ENCODE measurements at regions not wholly inside any gene's neighbourhood (a gene's known extent, or its start where the extent isn't known, plus 50 kb on each side); places are given as distances from the start of the nearest gene placed in this dataset.

GRCh38 chr14:30118992-30119640, 191.5 kb upstream of the PRKD1 start:
- no peaks in the 10 kb centered on the region for H3K27me3 ChIP-seq (ENCODE audit: insufficient read depth, low read length)
- no peak overlapping the region for H3K4me3 ChIP-seq (ENCODE audit: low read length)
- H3K36me3 ChIP-seq (ENCODE audit: insufficient read depth, low read length) = no peaks in the 10 kb centered on the region
- H3K9ac ChIP-seq (ENCODE audit: low read depth, low read length) = no peak overlapping the region
- peaks cover 12% of the 10 kb centered on the region; the same call in 1 of the 2 replicates for H3K4me1 ChIP-seq (ENCODE audit: insufficient read depth, low read length)
- no peak overlapping the region for H3K27ac ChIP-seq (ENCODE audit: low read depth, low read length)
- 95% methylated on average over 1 of the region's 2 CpGs for WGBS
- no peaks in the 10 kb centered on the region for H3K9me3 ChIP-seq (ENCODE audit: insufficient read depth, low read depth, low read length)

GRCh38 chr14:30125322-30125979, 197.8 kb upstream of the PRKD1 start:
- Histone ChIP-seq H3K36me3 (ENCODE audit: insufficient read depth, low read length) (no peaks in the 10 kb centered on the region), H3K27me3 (ENCODE audit: insufficient read depth, low read length) (no peaks in the 10 kb centered on the region), H3K27ac (ENCODE audit: low read depth, low read length) (no peak overlapping the region), H3K9me3 (ENCODE audit: insufficient read depth, low read depth, low read length) (no peaks in the 10 kb centered on the region), H3K9ac (ENCODE audit: low read depth, low read length) (no peak overlapping the region), H3K4me3 (ENCODE audit: low read length) (no peak overlapping the region), H3K4me1 (ENCODE audit: insufficient read depth, low read length) (no peaks in the 10 kb centered on the region)
- WGBS = 91% methylated on average over 2 of the region's 2 CpGs

- Histone ChIP-seq H3K4me1 (ENCODE audit: insufficient read depth, low read length) (no peaks in the 10 kb centered on the region), H3K4me3 (ENCODE audit: low read length) (no peak overlapping the region), H3K9ac (ENCODE audit: low read depth, low read length) (no peak overlapping the region), H3K36me3 (ENCODE audit: insufficient read depth, low read length) (no peaks in the 10 kb centered on the region), H3K27me3 (ENCODE audit: insufficient read depth, low read length) (no peaks in the 10 kb centered on the region), H3K9me3 (ENCODE audit: insufficient read depth, low read depth, low read length) (no peaks in the 10 kb centered on the region), H3K27ac (ENCODE audit: low read depth, low read length) (no peak overlapping the region)
- WGBS = 75% methylated on average over 4 of the region's 4 CpGs
Measured at GRCh38 chr14:30129807-30130206, 202.2 kb upstream of the PRKD1 start.

GRCh38 chr14:30131581-30132097, 204.0 kb upstream of the PRKD1 start:
- no peaks in the 10 kb centered on the region for H3K9me3 ChIP-seq (ENCODE audit: insufficient read depth, low read depth, low read length)
- WGBS = 92% methylated on average over 5 of the region's 5 CpGs
- H3K27ac ChIP-seq (ENCODE audit: low read depth, low read length) = no peak overlapping the region
- no peak overlapping the region for H3K9ac ChIP-seq (ENCODE audit: low read depth, low read length)
- H3K27me3 ChIP-seq (ENCODE audit: insufficient read depth, low read length) = no peaks in the 10 kb centered on the region
- no peaks in the 10 kb centered on the region for H3K4me1 ChIP-seq (ENCODE audit: insufficient read depth, low read length)
- no peaks in the 10 kb centered on the region for H3K36me3 ChIP-seq (ENCODE audit: insufficient read depth, low read length)
- H3K4me3 ChIP-seq (ENCODE audit: low read length) = no peak overlapping the region

GRCh38 chr14:30132196-30132595, 204.5 kb upstream of the PRKD1 start:
- Histone ChIP-seq H3K27me3 (ENCODE audit: insufficient read depth, low read length) (no peaks in the 10 kb centered on the region), H3K4me3 (ENCODE audit: low read length) (no peak overlapping the region), H3K27ac (ENCODE audit: low read depth, low read length) (no peak overlapping the region), H3K4me1 (ENCODE audit: insufficient read depth, low read length) (no peaks in the 10 kb centered on the region), H3K9ac (ENCODE audit: low read depth, low read length) (no peak overlapping the region), H3K36me3 (ENCODE audit: insufficient read depth, low read length) (no peaks in the 10 kb centered on the region), H3K9me3 (ENCODE audit: insufficient read depth, low read depth, low read length) (no peaks in the 10 kb centered on the region)
- 100% methylated on average over 1 of the region's 2 CpGs for WGBS

- no peaks in the 10 kb centered on the region for H3K36me3 ChIP-seq (ENCODE audit: insufficient read depth, low read length)
- H3K9me3 ChIP-seq (ENCODE audit: insufficient read depth, low read depth, low read length) = no peaks in the 10 kb centered on the region
- 90% methylated on average over 4 of the region's 5 CpGs for WGBS
- H3K4me1 ChIP-seq (ENCODE audit: insufficient read depth, low read length) = no peaks in the 10 kb centered on the region
- H3K27ac ChIP-seq (ENCODE audit: low read depth, low read length) = no peak overlapping the region
- no peak overlapping the region for H3K4me3 ChIP-seq (ENCODE audit: low read length)
- H3K27me3 ChIP-seq (ENCODE audit: insufficient read depth, low read length) = no peaks in the 10 kb centered on the region
- no peak overlapping the region for H3K9ac ChIP-seq (ENCODE audit: low read depth, low read length)
Measured at GRCh38 chr14:30134936-30135335, 207.3 kb upstream of the PRKD1 start.

- Histone ChIP-seq H3K9me3 (ENCODE audit: insufficient read depth, low read depth, low read length) (no peaks in the 10 kb centered on the region), H3K36me3 (ENCODE audit: insufficient read depth, low read length) (no peaks in the 10 kb centered on the region), H3K27me3 (ENCODE audit: insufficient read depth, low read length) (no peaks in the 10 kb centered on the region), H3K4me3 (ENCODE audit: low read length) (no peak overlapping the region), H3K27ac (ENCODE audit: low read depth, low read length) (no peak overlapping the region), H3K4me1 (ENCODE audit: insufficient read depth, low read length) (no peaks in the 10 kb centered on the region), H3K9ac (ENCODE audit: low read depth, low read length) (no peak overlapping the region)
- 93% methylated on average over 1 of the region's 1 CpG for WGBS
Measured at GRCh38 chr14:30138567-30138966, 210.9 kb upstream of the PRKD1 start.

- no peak overlapping the region for H3K27ac ChIP-seq (ENCODE audit: low read depth, low read length)
- H3K36me3 ChIP-seq (ENCODE audit: insufficient read depth, low read length) = no peaks in the 10 kb centered on the region
- H3K27me3 ChIP-seq (ENCODE audit: insufficient read depth, low read length) = no peaks in the 10 kb centered on the region
- H3K4me3 ChIP-seq (ENCODE audit: low read length) = no peak overlapping the region
- H3K4me1 ChIP-seq (ENCODE audit: insufficient read depth, low read length) = no peaks in the 10 kb centered on the region
- H3K9ac ChIP-seq (ENCODE audit: low read depth, low read length) = no peak overlapping the region
- WGBS = 38% methylated on average over 1 of the region's 1 CpG
- H3K9me3 ChIP-seq (ENCODE audit: insufficient read depth, low read depth, low read length) = peaks cover 10% of the 10 kb centered on the region; the same call in 1 of the 2 replicates
Measured at GRCh38 chr14:30142216-30142615, 214.6 kb upstream of the PRKD1 start.

GRCh38 chr14:30143627-30144026, 216.0 kb upstream of the PRKD1 start:
- H3K27me3 ChIP-seq (ENCODE audit: insufficient read depth, low read length) = no peaks in the 10 kb centered on the region
- H3K9me3 ChIP-seq (ENCODE audit: insufficient read depth, low read depth, low read length) = peaks cover 16% of the 10 kb centered on the region; the same call in 1 of the 2 replicates
- H3K27ac ChIP-seq (ENCODE audit: low read depth, low read length) = no peak overlapping the region
- H3K9ac ChIP-seq (ENCODE audit: low read depth, low read length) = no peak overlapping the region
- H3K36me3 ChIP-seq (ENCODE audit: insufficient read depth, low read length) = no peaks in the 10 kb centered on the region
- H3K4me3 ChIP-seq (ENCODE audit: low read length) = no peak overlapping the region
- H3K4me1 ChIP-seq (ENCODE audit: insufficient read depth, low read length) = no peaks in the 10 kb centered on the region

- Histone ChIP-seq H3K4me1 (ENCODE audit: insufficient read depth, low read length) (peaks cover 6% of the 10 kb centered on the region), H3K36me3 (ENCODE audit: insufficient read depth, low read length) (no peaks in the 10 kb centered on the region), H3K9me3 (ENCODE audit: insufficient read depth, low read depth, low read length) (no peaks in the 10 kb centered on the region), H3K27ac (ENCODE audit: low read depth, low read length) (no peak overlapping the region), H3K4me3 (ENCODE audit: low read length) (no peak overlapping the region), H3K9ac (ENCODE audit: low read depth, low read length) (no peak overlapping the region), H3K27me3 (ENCODE audit: insufficient read depth, low read length) (no peaks in the 10 kb centered on the region)
- 83% methylated on average over 1 of the region's 2 CpGs for WGBS
Measured at GRCh38 chr14:30153717-30154116, 226.1 kb upstream of the PRKD1 start.

GRCh38 chr14:30156571-30156970, 228.9 kb upstream of the PRKD1 start:
- Histone ChIP-seq H3K27ac (ENCODE audit: low read depth, low read length) (no peak overlapping the region), H3K9ac (ENCODE audit: low read depth, low read length) (no peak overlapping the region), H3K27me3 (ENCODE audit: insufficient read depth, low read length) (no peaks in the 10 kb centered on the region), H3K4me3 (ENCODE audit: low read length) (no peak overlapping the region), H3K36me3 (ENCODE audit: insufficient read depth, low read length) (no peaks in the 10 kb centered on the region), H3K4me1 (ENCODE audit: insufficient read depth, low read length) (peaks cover 6% of the 10 kb centered on the region), H3K9me3 (ENCODE audit: insufficient read depth, low read depth, low read length) (no peaks in the 10 kb centered on the region)
- WGBS = 90% methylated on average over 7 of the region's 9 CpGs
